Type B pancreatic cell (in vitro differentiated cells): ENCODE measurements at regions not wholly inside any gene's neighbourhood (a gene's known extent, or its start where the extent isn't known, plus 50 kb on each side); places are given as distances from the start of the nearest gene placed in this dataset.
"Not testable (repeated sequence)": the region's sequence is repeated elsewhere in the genome, so short reads cannot be mapped to it uniquely, and the experiment has no call there.

Experiments
- DNase-seq: peaks from one replicate; pipeline ENCODE4 v3.0.0; 2021; ENCODE audit warnings: mixed read lengths; ENCODE audit not compliant: unreplicated experiment; ENCODE audit errors: extremely low spot score
- H3K27ac Mint-ChIP-seq: 2 replicates; pipeline ENCODE4 v1.8.0; 2021; ENCODE audit warnings: mild to moderate bottlenecking, mixed read lengths
- H3K27me3 Mint-ChIP-seq: 2 replicates; pipeline ENCODE4 v1.8.0; 2021; ENCODE audit warnings: mixed read lengths
- H3K36me3 Mint-ChIP-seq: 2 replicates; pipeline ENCODE4 v1.8.0; 2021; ENCODE audit warnings: mixed read lengths
- H3K4me1 Mint-ChIP-seq: one replicate; pipeline ENCODE4 v1.8.0; 2021; ENCODE audit warnings: mixed read lengths; ENCODE audit not compliant: unreplicated experiment
- H3K4me3 Mint-ChIP-seq: 2 replicates; pipeline ENCODE4 v1.8.0; 2021; ENCODE audit warnings: mild to moderate bottlenecking, mixed read lengths
- H3K9me3 Mint-ChIP-seq: 2 replicates; pipeline ENCODE4 v1.8.0; 2021; ENCODE audit warnings: mixed read lengths
- CTCF ChIP-seq: fragments of 200-600 bp; sonication (generic); conservative IDR thresholded peaks from 2 replicates; pipeline ENCODE4 v1.5.0; 2021; ENCODE audit warnings: antibody characterized with exemption, mild to moderate bottlenecking

GRCh38 chr19:27833031-27833430 lies 1379.9 kb downstream of the UQCRFS1 start:
- no peak for DNase-seq
- Mint-ChIP-seq H3K4me3 (no peak overlapping the region), H3K27ac (no peak overlapping the region), H3K36me3 (no peaks in the 10 kb centered on the region), H3K27me3 (no peaks in the 10 kb centered on the region), H3K4me1 (no peaks in the 10 kb centered on the region), H3K9me3 (no peaks in the 10 kb centered on the region)
- TF ChIP-seq CTCF = no peak

DNA sequence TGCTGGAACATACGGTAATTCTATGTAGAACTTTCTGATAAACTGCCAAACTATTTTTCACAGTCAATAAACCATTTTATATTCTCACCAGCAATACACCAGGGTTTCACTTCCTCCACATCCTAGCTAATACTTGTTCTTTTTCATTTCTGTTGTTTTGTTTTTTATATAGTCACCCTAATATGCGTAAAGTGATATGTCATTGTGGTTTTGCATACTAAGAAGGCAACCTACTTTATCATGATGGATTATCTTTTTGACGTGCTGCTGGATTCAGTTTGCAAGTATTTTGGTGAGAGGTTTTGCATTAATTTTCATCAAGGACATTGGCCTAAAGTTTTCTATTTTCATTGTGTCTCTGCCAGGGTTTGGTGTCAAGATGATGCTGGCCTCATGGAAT lies 1384.1 kb downstream of the UQCRFS1 start:
- H3K36me3 Mint-ChIP-seq = no peaks in the 10 kb centered on the region
- H3K27ac Mint-ChIP-seq = no peak overlapping the region
- no peaks in the 10 kb centered on the region for H3K27me3 Mint-ChIP-seq
- H3K4me3 Mint-ChIP-seq = no peak overlapping the region
- no peak for TF ChIP-seq CTCF
- no peaks in the 10 kb centered on the region for H3K4me1 Mint-ChIP-seq
- no peaks in the 10 kb centered on the region for H3K9me3 Mint-ChIP-seq
- DNase-seq = no peak

- no peak for TF ChIP-seq CTCF
- H3K9me3 Mint-ChIP-seq = no peaks in the 10 kb centered on the region
- H3K27me3 Mint-ChIP-seq = no peaks in the 10 kb centered on the region
- no peak overlapping the region for H3K27ac Mint-ChIP-seq
- no peaks in the 10 kb centered on the region for H3K36me3 Mint-ChIP-seq
- H3K4me1 Mint-ChIP-seq = no peaks in the 10 kb centered on the region
- no peak overlapping the region for H3K4me3 Mint-ChIP-seq
- DNase-seq = no peak
These were observed 1388.8 kb downstream of the UQCRFS1 start for GRCh38 chr19:27824108-27824507.

GRCh38 chr19:27822336-27822735 lies 1390.6 kb downstream of the UQCRFS1 start:
- Mint-ChIP-seq H3K9me3 (no peaks in the 10 kb centered on the region), H3K4me3 (no peak overlapping the region), H3K27me3 (no peaks in the 10 kb centered on the region), H3K4me1 (no peaks in the 10 kb centered on the region), H3K27ac (no peak overlapping the region), H3K36me3 (no peaks in the 10 kb centered on the region)
- DNase-seq = no peak
- TF ChIP-seq CTCF = no peak

DNA sequence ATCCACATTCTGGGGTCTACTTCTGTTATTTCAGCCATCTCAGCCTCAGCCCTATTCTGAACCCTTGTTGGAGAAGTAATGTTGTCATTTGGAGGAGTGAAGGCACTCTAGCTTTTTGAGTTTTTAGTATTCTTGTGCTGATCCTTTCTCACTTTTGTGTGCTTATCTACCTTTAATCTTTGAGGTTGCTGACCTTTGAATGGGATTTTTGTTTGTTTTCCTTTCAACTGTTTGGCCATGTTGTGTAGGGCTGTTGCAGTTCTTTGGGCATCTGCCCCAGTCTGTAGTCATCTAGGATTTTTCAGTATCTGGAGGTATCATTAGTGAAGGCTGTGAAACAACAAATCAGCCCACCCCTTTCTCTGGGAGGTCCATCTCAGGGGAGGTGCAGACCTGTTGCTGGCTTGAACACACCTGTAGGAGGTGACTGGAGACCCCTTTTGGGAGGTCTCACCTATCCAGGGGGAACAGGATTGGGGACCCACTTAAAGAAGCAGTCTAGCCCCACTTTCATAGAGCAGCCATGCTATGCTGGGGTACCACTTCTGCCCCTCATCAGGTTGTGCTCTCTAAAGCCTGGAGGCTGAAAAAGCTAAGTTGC lies 1391.4 kb downstream of the UQCRFS1 start:
- no peak for DNase-seq
- H3K4me3 Mint-ChIP-seq = no peak overlapping the region
- H3K4me1 Mint-ChIP-seq = no peaks in the 10 kb centered on the region
- H3K36me3 Mint-ChIP-seq = no peaks in the 10 kb centered on the region
- no peak for TF ChIP-seq CTCF
- no peak overlapping the region for H3K27ac Mint-ChIP-seq
- no peaks in the 10 kb centered on the region for H3K9me3 Mint-ChIP-seq
- H3K27me3 Mint-ChIP-seq = no peaks in the 10 kb centered on the region

DNA sequence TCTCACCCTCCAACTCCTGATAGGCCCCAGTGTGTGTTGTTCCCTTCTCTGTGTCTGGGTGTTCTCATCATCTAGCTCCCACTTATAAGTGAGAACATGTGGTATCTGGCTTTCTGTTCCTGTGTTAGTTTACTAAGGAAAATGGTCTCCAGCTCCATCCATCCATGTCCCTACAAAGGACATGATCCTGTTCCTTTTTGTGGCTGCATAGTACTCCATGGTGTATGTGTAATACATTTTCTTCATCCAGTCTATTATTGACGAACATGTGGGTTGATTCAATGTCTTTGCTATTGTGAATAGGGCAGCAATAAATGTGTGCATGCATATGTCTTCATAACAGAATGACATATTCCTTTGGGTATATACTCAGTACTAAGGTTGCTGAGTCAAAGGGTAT lies 1397.0 kb downstream of the UQCRFS1 start:
- Mint-ChIP-seq H3K27ac (no peak overlapping the region), H3K4me3 (no peak overlapping the region), H3K9me3 (peaks cover 7% of the 10 kb centered on the region), H3K4me1 (no peaks in the 10 kb centered on the region), H3K36me3 (no peaks in the 10 kb centered on the region), H3K27me3 (no peaks in the 10 kb centered on the region)
- TF ChIP-seq CTCF = no peak
- DNase-seq = no peak

- H3K4me1 Mint-ChIP-seq, DNase-seq, H3K27ac Mint-ChIP-seq, H3K36me3 Mint-ChIP-seq, H3K9me3 Mint-ChIP-seq, H3K27me3 Mint-ChIP-seq, H3K4me3 Mint-ChIP-seq: not testable (repeated sequence)
These were observed 1398.1 kb downstream of the UQCRFS1 start for GRCh38 chr19:27814834-27815233.

GRCh38 chr19:27814274-27814673 lies 1398.7 kb downstream of the UQCRFS1 start:
- H3K27me3 Mint-ChIP-seq, DNase-seq, H3K36me3 Mint-ChIP-seq, H3K4me1 Mint-ChIP-seq, H3K27ac Mint-ChIP-seq, H3K9me3 Mint-ChIP-seq, H3K4me3 Mint-ChIP-seq: not testable (repeated sequence)
